Epithelial cell of esophagus (primary cell): ENCODE measurements at regions not wholly inside any gene's neighbourhood (a gene's known extent, or its start where the extent isn't known, plus 50 kb on each side); places are given as distances from the start of the nearest gene placed in this dataset.

ENCODE experiments used
- DNase-seq: peaks from one replicate; pipeline ENCODE4 v3.0.0; 2010; ENCODE audit warnings: low read depth
- H3K4me3 ChIP-seq: 2 replicates; pipeline ENCODE4 v1.5.1; 2011; ENCODE audit warnings: mild to moderate bottlenecking, low read length, control low read depth
- CTCF ChIP-seq: IDR thresholded peaks from 2 replicates; pipeline ENCODE4 v1.5.1; 2011; ENCODE audit warnings: low read depth, mild to moderate bottlenecking, low read length, control low read depth, inconsistent platforms; ENCODE audit not compliant: insufficient read depth; ENCODE audit errors: missing control alignments

GRCh38 chr3:191963182-191963581 lies 502.2 kb downstream of the PYDC2 start:
- peak; percentile 37 for DNase-seq
- H3K4me3 ChIP-seq = no peak overlapping the region
- TF ChIP-seq CTCF = no peak

GRCh38 chr3:191966556-191966955 lies 505.6 kb downstream of the PYDC2 start:
- H3K4me3 ChIP-seq = no peak overlapping the region
- TF ChIP-seq CTCF = no peak
- no peak for DNase-seq

- no peak overlapping the region for H3K4me3 ChIP-seq
- no peak for TF ChIP-seq CTCF
Measured at GRCh38 chr3:191968299-191968698, 507.3 kb downstream of the PYDC2 start.

GRCh38 chr3:191972714-191973398 lies 511.9 kb downstream of the PYDC2 start:
- no peak for TF ChIP-seq CTCF
- H3K4me3 ChIP-seq = no peak overlapping the region

More at GRCh38 chr3:191968299-191968698, 507.3 kb downstream of the PYDC2 start:
- no peak for DNase-seq

GRCh38 chr3:191973820-191974219 lies 512.9 kb downstream of the PYDC2 start:
- TF ChIP-seq CTCF = no peak
- H3K4me3 ChIP-seq = no peak overlapping the region
- DNase-seq = no peak

More at GRCh38 chr3:191972714-191973398, 511.9 kb downstream of the PYDC2 start:
- no peak for DNase-seq

- DNase-seq = no peak
- no peak for TF ChIP-seq CTCF
- no peak overlapping the region for H3K4me3 ChIP-seq
Measured at GRCh38 chr3:191975936-191976335, 515.0 kb downstream of the PYDC2 start.

- DNase-seq = no peak
- TF ChIP-seq CTCF = no peak
- no peak overlapping the region for H3K4me3 ChIP-seq
Measured at GRCh38 chr3:191980443-191980842, 519.5 kb downstream of the PYDC2 start.
